K562 (cell line): ENCODE measurements at regions not wholly inside any gene's neighbourhood (a gene's known extent, or its start where the extent isn't known, plus 50 kb on each side); places are given as distances from the start of the nearest gene placed in this dataset.

Experiments used
- CREM ChIP-seq: IDR thresholded peaks from 2 replicates; pipeline ENCODE4 v1.6.1; 2014; ENCODE audit warnings: antibody characterized with exemption, low read depth
- GTF2E2 ChIP-seq: fragments of 200-800 bp; sonication (Bioruptor generic); IDR thresholded peaks from 2 replicates; pipeline ENCODE4 v1.6.1; 2016; ENCODE audit warnings: missing genetic modification characterization, missing compliant biosample characterization
- HSF4 ChIP-seq: fragments of 250-450 bp; sonication (Bioruptor Pico); IDR thresholded peaks from 2 replicates; pipeline ENCODE4 v2.1.2; 2022; ENCODE audit warnings: mild to moderate bottlenecking, moderate library complexity, borderline replicate concordance
- KAT2B ChIP-seq: IDR thresholded peaks from one replicate; pipeline ENCODE4 v1.6.1; 2012; ENCODE audit warnings: low read depth, mild to moderate bottlenecking, control low read depth, inconsistent platforms, low read length, moderate library complexity
- MTA1 ChIP-seq: fragments of 450-650 bp; IDR thresholded peaks from 2 replicates; pipeline ENCODE4 v1.6.1; 2017; ENCODE audit warnings: borderline replicate concordance
- RAD51 ChIP-seq: fragments of 450-650 bp; IDR thresholded peaks from 2 replicates; pipeline ENCODE4 v1.7.1; 2016; ENCODE audit warnings: low read depth, mild to moderate bottlenecking, borderline replicate concordance
- RBM34 ChIP-seq: fragments of 200-400 bp; formaldehyde crosslinking; IDR thresholded peaks from 2 replicates; pipeline ENCODE4 v1.6.1; 2018; ENCODE audit warnings: low read length, borderline replicate concordance; ENCODE audit not compliant: insufficient read depth
- RHOXF2B ChIP-seq: fragments of 250-450 bp; sonication (Bioruptor Pico); conservative IDR thresholded peaks from 2 replicates; pipeline ENCODE4 v1.5.1; 2021
- RNF2 ChIP-seq: sonication (generic); IDR thresholded peaks from 2 replicates; pipeline ENCODE4 v1.6.1; 2016
- TAF7 ChIP-seq: fragments of 450-650 bp; IDR thresholded peaks from 2 replicates; pipeline ENCODE4 v1.6.1; 2016; ENCODE audit warnings: missing genetic modification characterization, missing compliant biosample characterization
- TSC22D4 ChIP-seq: fragments of 450-650 bp; IDR thresholded peaks from 2 replicates; pipeline ENCODE4 v1.6.1; 2016; ENCODE audit warnings: missing genetic modification characterization, missing biosample characterization, control low read depth
- ZNF184 ChIP-seq: sonication (generic); formaldehyde crosslinking; IDR thresholded peaks from 2 replicates; pipeline ENCODE4 v1.5.0; 2020; ENCODE audit warnings: missing genetic modification reagents
- ZNF24 ChIP-seq: fragments of 450-650 bp; IDR thresholded peaks from 2 replicates; pipeline ENCODE4 v1.6.1; 2016
- ZNF408 ChIP-seq: fragments of 250-450 bp; sonication (Bioruptor Pico); IDR thresholded peaks from 2 replicates; pipeline ENCODE4 v1.4.0; 2020; ENCODE audit warnings: low read depth, mild to moderate bottlenecking, moderate library complexity
- TF ChIP-seq, protein P1 (sequence below): sonication (generic); formaldehyde crosslinking; IDR thresholded peaks from 2 replicates; pipeline ENCODE4 v1.8.0; 2022; ENCODE audit warnings: mild to moderate bottlenecking, missing genetic modification reagents, borderline replicate concordance
- TF ChIP-seq, protein P2 (sequence below): fragments of 250-450 bp; sonication (Bioruptor Pico); IDR thresholded peaks from 2 replicates; pipeline ENCODE4 v1.4.0; 2020; ENCODE audit warnings: mild to moderate bottlenecking, moderate library complexity
- TF ChIP-seq, protein P3 (sequence below): sonication (generic); formaldehyde crosslinking; IDR thresholded peaks from 2 replicates; pipeline ENCODE4 v1.8.0; 2022; ENCODE audit warnings: mild to moderate bottlenecking, missing genetic modification reagents
- TF ChIP-seq, protein P4 (sequence below): fragments of 250-450 bp; sonication (Bioruptor Pico); IDR thresholded peaks from 2 replicates; pipeline ENCODE4 v1.4.0; 2020; ENCODE audit warnings: mild to moderate bottlenecking, moderate library complexity, borderline replicate concordance

DNA sequence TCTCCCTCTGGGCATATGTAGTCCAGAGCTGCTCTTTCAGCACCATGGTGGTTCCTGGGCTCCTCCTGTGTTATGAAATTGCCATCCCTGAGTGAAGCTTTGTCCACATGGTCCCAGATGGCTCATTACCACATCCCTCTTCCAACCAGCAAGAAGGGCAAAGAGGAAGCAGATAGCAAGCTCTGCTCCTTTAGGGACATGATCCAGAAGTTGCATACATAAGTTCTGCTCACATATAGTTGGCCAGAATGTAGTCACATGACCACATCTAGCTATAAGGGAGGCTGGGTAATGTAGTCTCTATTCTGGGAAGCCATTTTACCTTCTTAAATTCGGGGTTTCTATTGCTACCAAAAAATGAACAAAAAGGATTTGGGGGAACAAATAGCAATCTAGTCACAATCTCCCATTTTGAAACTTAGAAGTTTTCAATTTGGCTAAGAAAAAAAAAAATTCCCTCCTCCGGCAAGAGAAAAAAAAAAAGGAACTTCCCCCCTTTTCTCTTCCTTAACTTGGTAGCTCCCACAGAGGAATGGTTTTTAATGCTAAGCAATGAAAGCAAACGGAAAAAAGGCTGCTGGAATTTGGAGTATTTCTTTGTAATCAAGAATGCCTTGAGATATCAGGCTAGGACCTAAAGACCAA lies 88.2 kb upstream of the USP9X start (continued):
- TF ChIP-seq RNF2 (no peak), RHOXF2B (CRISPR knock-in tag) (no peak), RBM34 (no peak), ZNF24 (no peak), CREM (no peak), MTA1 (no peak), TAF7 (tag) (no peak), TSC22D4 (tag) (no peak), GTF2E2 (tag) (no peak), HSF4 (CRISPR knock-in tag) (no peak), ZNF184 (CRISPR knock-in tag) (no peak), RAD51 (peak; percentile 95), ZNF408 (CRISPR knock-in tag) (no peak), KAT2B (no peak)
- TF ChIP-seq, protein P1, sequence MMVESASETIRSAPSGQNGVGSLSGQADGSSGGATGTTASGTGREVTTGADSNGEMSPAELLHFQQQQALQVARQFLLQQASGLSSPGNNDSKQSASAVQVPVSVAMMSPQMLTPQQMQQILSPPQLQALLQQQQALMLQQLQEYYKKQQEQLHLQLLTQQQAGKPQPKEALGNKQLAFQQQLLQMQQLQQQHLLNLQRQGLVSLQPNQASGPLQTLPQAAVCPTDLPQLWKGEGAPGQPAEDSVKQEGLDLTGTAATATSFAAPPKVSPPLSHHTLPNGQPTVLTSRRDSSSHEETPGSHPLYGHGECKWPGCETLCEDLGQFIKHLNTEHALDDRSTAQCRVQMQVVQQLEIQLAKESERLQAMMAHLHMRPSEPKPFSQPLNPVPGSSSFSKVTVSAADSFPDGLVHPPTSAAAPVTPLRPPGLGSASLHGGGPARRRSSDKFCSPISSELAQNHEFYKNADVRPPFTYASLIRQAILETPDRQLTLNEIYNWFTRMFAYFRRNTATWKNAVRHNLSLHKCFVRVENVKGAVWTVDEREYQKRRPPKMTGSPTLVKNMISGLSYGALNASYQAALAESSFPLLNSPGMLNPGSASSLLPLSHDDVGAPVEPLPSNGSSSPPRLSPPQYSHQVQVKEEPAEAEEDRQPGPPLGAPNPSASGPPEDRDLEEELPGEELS (CRISPR knock-in tag), result no peak
- TF ChIP-seq, protein P2, sequence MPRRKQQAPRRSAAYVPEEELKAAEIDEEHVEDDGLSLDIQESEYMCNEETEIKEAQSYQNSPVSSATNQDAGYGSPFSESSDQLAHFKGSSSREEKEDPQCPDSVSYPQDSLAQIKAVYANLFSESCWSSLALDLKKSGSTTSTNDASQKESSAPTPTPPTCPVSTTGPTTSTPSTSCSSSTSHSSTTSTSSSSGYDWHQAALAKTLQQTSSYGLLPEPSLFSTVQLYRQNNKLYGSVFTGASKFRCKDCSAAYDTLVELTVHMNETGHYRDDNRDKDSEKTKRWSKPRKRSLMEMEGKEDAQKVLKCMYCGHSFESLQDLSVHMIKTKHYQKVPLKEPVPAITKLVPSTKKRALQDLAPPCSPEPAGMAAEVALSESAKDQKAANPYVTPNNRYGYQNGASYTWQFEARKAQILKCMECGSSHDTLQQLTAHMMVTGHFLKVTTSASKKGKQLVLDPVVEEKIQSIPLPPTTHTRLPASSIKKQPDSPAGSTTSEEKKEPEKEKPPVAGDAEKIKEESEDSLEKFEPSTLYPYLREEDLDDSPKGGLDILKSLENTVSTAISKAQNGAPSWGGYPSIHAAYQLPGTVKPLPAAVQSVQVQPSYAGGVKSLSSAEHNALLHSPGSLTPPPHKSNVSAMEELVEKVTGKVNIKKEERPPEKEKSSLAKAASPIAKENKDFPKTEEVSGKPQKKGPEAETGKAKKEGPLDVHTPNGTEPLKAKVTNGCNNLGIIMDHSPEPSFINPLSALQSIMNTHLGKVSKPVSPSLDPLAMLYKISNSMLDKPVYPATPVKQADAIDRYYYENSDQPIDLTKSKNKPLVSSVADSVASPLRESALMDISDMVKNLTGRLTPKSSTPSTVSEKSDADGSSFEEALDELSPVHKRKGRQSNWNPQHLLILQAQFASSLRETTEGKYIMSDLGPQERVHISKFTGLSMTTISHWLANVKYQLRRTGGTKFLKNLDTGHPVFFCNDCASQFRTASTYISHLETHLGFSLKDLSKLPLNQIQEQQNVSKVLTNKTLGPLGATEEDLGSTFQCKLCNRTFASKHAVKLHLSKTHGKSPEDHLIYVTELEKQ (CRISPR knock-in tag), result no peak
- TF ChIP-seq, protein P3, sequence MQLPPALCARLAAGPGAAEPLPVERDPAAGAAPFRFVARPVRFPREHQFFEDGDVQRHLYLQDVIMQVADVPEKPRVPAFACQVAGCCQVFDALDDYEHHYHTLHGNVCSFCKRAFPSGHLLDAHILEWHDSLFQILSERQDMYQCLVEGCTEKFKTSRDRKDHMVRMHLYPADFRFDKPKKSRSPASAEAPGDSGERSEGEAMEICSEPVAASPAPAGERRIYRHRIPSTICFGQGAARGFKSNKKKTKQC (CRISPR knock-in tag), result no peak
- TF ChIP-seq, protein P4, sequence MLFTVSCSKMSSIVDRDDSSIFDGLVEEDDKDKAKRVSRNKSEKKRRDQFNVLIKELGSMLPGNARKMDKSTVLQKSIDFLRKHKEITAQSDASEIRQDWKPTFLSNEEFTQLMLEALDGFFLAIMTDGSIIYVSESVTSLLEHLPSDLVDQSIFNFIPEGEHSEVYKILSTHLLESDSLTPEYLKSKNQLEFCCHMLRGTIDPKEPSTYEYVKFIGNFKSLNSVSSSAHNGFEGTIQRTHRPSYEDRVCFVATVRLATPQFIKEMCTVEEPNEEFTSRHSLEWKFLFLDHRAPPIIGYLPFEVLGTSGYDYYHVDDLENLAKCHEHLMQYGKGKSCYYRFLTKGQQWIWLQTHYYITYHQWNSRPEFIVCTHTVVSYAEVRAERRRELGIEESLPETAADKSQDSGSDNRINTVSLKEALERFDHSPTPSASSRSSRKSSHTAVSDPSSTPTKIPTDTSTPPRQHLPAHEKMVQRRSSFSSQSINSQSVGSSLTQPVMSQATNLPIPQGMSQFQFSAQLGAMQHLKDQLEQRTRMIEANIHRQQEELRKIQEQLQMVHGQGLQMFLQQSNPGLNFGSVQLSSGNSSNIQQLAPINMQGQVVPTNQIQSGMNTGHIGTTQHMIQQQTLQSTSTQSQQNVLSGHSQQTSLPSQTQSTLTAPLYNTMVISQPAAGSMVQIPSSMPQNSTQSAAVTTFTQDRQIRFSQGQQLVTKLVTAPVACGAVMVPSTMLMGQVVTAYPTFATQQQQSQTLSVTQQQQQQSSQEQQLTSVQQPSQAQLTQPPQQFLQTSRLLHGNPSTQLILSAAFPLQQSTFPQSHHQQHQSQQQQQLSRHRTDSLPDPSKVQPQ (CRISPR knock-in tag), result no peak
